Activated T-cell treated with anti-CD3 and anti-CD28 coated beads for 4 hours (primary cell): ENCODE measurements at regions not wholly inside any gene's neighbourhood (a gene's known extent, or its start where the extent isn't known, plus 50 kb on each side); places are given as distances from the start of the nearest gene placed in this dataset.
"Not testable (repeated sequence)": the region's sequence is repeated elsewhere in the genome, so short reads cannot be mapped to it uniquely, and the experiment has no call there.

Source experiments
- DNase-seq: peaks from one replicate; pipeline ENCODE4 v3.0.0-alpha.2; 2020

GRCh38 chr5:154618696-154619095 lies 136.5 kb upstream of the LARP1 start:
- no peak for DNase-seq

GRCh38 chr5:154614595-154614994 lies 136.6 kb upstream of the HAND1 start:
- no peak for DNase-seq

GRCh38 chr5:154614125-154614524 lies 136.1 kb upstream of the HAND1 start:
- no peak for DNase-seq

GRCh38 chr5:154612666-154613065 lies 134.6 kb upstream of the HAND1 start:
- DNase-seq = no peak

- no peak for DNase-seq
These were observed 133.3 kb upstream of the HAND1 start for GRCh38 chr5:154611341-154611767.

GRCh38 chr5:154610321-154611154 lies 132.5 kb upstream of the HAND1 start:
- peak; percentile 9 for DNase-seq

- no peak for DNase-seq
These were observed 131.2 kb upstream of the HAND1 start for GRCh38 chr5:154609251-154609650.

- DNase-seq = no peak
These were observed 130.5 kb upstream of the HAND1 start for GRCh38 chr5:154608531-154609011.

GRCh38 chr5:154607746-154608145 lies 129.7 kb upstream of the HAND1 start:
- DNase-seq = no peak

GRCh38 chr5:154606246-154606645 lies 128.2 kb upstream of the HAND1 start:
- no peak for DNase-seq

- DNase-seq = no peak
These were observed 126.1 kb upstream of the HAND1 start for GRCh38 chr5:154603953-154604679.

- no peak for DNase-seq
These were observed 125.5 kb upstream of the HAND1 start for GRCh38 chr5:154603485-154603884.

- no peak for DNase-seq
These were observed 125.0 kb upstream of the HAND1 start for GRCh38 chr5:154603011-154603410.

- DNase-seq = no peak
These were observed 123.0 kb upstream of the HAND1 start for GRCh38 chr5:154601014-154601413.

GRCh38 chr5:154598021-154598420 lies 120.0 kb upstream of the HAND1 start:
- DNase-seq = no peak

- not testable (repeated sequence) for DNase-seq
These were observed 118.8 kb upstream of the HAND1 start for GRCh38 chr5:154596844-154597243.

GRCh38 chr5:154595662-154596061 lies 117.6 kb upstream of the HAND1 start:
- no peak for DNase-seq

GRCh38 chr5:154593796-154594195 lies 115.8 kb upstream of the HAND1 start:
- DNase-seq = no peak

- DNase-seq = no peak
These were observed 115.0 kb upstream of the HAND1 start for GRCh38 chr5:154593071-154593470.

- no peak for DNase-seq
These were observed 112.2 kb upstream of the HAND1 start for GRCh38 chr5:154590093-154590724.

- DNase-seq = no peak
These were observed 111.5 kb upstream of the HAND1 start for GRCh38 chr5:154589511-154589910.

GRCh38 chr5:154588833-154589425 lies 110.9 kb upstream of the HAND1 start:
- DNase-seq = not testable (repeated sequence)
